ENCODE measurements at regions not wholly inside any gene's neighbourhood (a gene's known extent, or its start where the extent isn't known, plus 50 kb on each side); places are given as distances from the start of the nearest gene placed in this dataset.

DNA sequence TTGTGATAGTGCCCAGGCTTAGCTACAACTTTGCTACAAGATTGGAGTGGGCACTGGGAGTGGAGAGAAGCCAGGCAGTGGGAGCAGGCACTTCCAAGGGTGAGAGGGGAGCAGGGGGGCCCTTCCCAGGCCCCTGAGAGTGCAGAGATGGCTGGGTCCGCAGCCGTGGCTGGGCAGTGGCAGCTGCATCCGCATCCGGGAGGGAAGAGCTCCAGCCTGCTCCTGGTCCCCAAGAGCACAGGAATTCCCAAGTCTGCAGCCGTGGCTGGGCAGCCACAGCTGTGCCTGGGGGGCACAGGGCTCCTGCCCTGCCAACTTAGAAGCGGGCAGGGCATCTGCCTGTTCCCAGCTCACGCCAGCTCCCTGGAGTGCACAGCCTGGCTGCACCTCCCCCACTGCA is 124.1 kb upstream of the POM121L12 start:
- TF ChIP-seq, protein P1, sequence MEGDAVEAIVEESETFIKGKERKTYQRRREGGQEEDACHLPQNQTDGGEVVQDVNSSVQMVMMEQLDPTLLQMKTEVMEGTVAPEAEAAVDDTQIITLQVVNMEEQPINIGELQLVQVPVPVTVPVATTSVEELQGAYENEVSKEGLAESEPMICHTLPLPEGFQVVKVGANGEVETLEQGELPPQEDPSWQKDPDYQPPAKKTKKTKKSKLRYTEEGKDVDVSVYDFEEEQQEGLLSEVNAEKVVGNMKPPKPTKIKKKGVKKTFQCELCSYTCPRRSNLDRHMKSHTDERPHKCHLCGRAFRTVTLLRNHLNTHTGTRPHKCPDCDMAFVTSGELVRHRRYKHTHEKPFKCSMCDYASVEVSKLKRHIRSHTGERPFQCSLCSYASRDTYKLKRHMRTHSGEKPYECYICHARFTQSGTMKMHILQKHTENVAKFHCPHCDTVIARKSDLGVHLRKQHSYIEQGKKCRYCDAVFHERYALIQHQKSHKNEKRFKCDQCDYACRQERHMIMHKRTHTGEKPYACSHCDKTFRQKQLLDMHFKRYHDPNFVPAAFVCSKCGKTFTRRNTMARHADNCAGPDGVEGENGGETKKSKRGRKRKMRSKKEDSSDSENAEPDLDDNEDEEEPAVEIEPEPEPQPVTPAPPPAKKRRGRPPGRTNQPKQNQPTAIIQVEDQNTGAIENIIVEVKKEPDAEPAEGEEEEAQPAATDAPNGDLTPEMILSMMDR (IDR thresholded peaks at IDR 0.05): no peak
- no peak for TF ChIP-seq POLR2AphosphoS5 (IDR thresholded peaks at IDR 0.05)
